Head of caudate nucleus (tissue), 42 donors: ENCODE measurements at regions not wholly inside any gene's neighbourhood (a gene's known extent, or its start where the extent isn't known, plus 50 kb on each side); places are given as distances from the start of the nearest gene placed in this dataset.

Source experiments
- DNase-seq, 42 donors: peaks; one replicate each; pipeline versions ENCODE4 v3.0.0 to v3.0.0-alpha.2; 2020 to 2021; ENCODE audit warnings: mixed read lengths in 7 of 42
- intact Hi-C: fragments of 100-400 bp; cut with DNase I; formaldehyde crosslinking; loops from one replicate; pipeline ENCODE4 v1.15.0; 2022

GRCh38 chr7:130994378-130995115 is 260.5 kb upstream of the KLF14 start:
- peak in 41 of 42 donors; percentile 44 to 92 (median 75) for DNase-seq
- intact Hi-C loops, result no loop called here

DNA sequence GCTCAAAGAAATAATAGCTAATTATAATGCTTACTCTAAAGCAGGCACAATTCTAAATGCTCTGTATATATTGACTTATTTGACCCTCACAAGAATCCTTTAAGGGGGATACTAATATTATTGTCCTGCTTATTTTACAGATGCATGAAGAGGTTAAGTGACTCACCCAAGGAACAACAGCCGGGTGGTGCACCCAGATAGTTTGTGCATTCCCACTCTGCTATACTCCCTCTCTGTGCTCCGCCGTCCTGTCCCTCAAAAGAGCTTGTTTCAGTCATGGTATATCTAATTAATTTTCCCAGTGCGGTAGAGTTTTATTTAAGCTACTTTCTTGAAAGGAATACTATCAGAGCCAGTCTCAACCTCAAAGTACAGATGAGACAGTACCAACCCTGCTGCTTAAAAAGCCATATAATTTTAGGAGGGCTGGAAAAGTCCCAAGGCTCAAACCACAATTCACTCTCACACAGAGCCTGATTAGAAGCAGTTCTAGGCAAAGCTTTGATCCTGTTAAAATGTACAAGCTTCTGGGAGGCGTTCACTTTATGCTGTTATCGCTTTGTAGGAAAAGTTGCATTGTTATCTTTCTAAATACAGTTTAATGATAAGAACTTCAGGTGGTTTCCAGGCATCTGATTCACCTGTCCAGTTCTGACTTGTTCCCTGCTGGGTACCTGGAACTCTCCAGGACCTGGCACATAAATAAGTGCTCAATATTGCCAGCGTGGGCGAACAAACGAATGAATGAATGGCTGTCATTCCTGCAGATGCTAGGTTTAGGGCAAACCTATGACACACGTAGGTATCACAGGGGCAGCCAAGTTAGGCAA is 261.5 kb upstream of the KLF14 start:
- DNase-seq, result no peak
- intact Hi-C loops, result no loop called here

GRCh38 chr7:130996205-130996832 is 262.3 kb upstream of the KLF14 start:
- DNase-seq, result no peak
- intact Hi-C loops, result no loop called here

DNA sequence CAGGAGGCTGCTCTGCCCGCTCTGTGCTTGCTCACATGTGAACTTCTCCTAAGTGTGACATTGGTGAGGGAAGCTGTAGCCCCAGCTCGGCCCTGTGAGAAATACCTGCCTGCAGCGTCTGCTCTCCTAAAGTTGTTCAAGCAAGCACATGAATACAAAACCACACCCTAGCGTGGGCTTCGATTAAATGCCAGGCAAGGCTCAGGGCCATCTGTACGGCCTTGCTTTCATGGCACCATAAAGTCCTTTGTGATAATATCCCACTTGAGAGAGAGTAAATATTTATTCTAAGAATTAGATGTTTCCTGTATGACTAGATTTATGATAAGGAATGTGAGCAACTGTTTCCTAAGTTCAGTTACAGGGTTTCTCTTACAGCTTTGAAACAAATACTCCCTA is 262.8 kb upstream of the KLF14 start:
- no peak for DNase-seq
- intact Hi-C loops, result no loop called here

DNA sequence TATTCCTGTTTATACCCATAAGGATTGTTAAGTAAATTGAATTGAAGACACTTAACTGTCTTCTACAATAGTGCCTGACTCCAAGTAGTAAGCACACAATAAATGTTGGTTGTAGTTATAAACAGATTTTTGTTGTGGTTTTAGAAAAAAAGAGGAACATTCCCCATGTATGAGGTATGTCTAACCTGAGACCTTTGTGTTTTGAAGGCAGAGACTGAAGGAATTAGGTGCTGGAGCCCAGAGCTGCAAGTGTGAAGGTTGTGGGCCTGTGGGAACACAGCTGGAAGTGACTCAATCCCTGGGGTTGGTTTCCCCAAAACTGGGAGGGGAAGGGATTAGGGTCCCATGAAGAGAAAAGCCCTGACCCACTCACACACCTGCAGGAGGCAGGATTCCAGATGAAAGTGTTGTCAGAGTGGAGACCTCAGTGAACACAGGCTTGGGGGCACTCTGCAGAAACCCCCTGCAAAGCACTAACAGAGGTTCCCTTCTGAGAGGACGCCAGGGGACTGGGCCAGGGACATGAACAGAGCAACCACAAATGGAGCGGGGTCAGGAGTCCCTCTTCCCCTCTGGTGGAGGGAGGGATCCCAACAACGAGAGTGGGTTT is 265.1 kb upstream of the KLF14 start:
- intact Hi-C loops, result no loop called here
- DNase-seq, result no peak

- intact Hi-C loops, result no loop called here
- no peak for DNase-seq
These were observed 265.9 kb upstream of the KLF14 start for GRCh38 chr7:130999926-131000325.

DNA sequence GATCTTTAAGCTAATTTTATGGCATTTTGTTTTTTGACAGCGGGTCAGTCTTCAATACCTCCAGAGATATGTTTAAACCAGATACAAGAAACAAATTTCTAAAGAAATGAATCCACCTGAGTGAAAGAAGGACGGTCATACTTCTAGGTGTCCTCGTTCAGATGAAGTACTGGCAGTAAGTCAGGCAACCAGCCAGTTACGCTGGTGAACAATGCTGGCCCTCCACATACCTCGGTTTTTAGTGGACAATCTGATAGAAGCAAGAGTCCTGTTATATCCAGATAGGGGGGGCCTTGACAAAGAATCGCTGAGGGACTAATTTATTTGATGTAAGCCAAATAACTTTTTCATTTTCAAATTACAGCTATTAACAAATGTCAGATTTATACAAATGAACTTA is 266.4 kb upstream of the KLF14 start:
- intact Hi-C loops, result no loop called here
- no peak for DNase-seq

GRCh38 chr7:131000873-131001272 is 266.9 kb upstream of the KLF14 start:
- intact Hi-C loops, result no loop called here
- DNase-seq, result no peak

- intact Hi-C loops, result no loop called here
- DNase-seq, result no peak
These were observed 268.6 kb upstream of the KLF14 start for GRCh38 chr7:131002600-131002999.

DNA sequence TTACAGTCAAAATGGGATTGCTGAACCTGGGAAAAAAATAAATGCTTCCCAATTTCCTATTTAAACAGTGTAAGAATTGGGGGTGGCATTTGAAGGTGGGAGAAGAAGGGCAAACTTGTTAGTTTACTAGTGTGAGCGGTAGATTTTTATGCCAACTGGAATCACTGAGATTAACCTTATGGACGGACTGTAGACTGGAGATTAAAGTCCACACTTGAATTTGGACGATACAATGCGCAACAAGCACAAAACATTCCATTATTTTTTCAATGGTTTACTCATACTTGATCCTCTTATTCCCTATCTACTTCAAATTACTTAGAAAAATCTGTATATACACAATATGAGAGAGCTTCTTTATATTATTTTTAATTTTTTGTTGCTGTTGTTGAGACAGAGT is 269.6 kb upstream of the KLF14 start:
- intact Hi-C loops, result no loop called here

GRCh38 chr7:131004371-131004770 is 270.4 kb upstream of the KLF14 start:
- peak in 1 of 42 donors; percentile 30 for DNase-seq
- intact Hi-C loops, result no loop called here

More for the DNA sequence above, 269.6 kb upstream of the KLF14 start:
- no peak for DNase-seq

DNA sequence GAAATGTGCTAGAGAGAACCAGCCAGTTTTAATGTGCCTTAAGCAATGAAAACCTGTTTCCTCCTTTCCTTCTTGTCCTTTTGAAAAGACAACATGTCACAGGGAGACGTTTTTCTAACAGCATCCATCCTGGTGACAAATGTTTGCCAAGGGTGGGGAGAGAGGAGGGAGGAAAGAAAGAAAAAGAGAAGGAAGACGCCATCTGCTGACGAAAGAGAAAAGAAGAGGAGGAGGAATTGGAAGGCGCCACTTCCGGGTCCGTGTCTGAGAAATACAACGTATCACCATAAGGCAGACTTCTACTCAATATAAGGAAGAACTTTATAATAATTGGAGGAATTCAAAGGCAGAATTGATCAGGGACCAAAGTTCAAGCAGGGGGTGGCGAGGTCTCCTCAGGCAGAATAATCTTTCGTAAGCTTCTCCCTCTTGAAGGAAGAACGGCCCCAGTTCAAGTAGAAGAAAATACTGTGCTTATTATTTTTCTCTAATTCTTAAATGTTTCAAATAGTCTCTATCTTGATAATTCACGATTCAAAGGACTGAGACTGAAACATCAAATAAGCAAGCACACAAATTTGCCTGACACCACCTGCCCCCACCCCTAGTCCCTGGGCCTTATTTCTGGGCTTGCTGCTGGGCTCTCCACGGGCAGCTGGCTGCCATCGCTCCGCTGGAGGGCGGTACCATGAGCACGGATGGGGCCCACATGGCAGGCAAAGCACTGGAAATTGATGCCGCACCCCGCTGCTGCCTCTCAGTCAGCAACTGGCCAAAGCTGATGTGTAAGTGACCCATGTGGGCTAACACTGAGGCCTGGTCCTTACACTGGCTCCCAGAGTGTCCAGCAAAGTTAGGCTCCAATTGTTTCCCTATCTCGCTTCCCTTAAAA is 273.7 kb upstream of the KLF14 start:
- peak; percentile 40 to 86 (median 65) for DNase-seq
- intact Hi-C loops, result loop anchor here (5.0 kb wide), 1 partner anchor 110 kb away; no protein-coding TSS in a partner anchor

DNA sequence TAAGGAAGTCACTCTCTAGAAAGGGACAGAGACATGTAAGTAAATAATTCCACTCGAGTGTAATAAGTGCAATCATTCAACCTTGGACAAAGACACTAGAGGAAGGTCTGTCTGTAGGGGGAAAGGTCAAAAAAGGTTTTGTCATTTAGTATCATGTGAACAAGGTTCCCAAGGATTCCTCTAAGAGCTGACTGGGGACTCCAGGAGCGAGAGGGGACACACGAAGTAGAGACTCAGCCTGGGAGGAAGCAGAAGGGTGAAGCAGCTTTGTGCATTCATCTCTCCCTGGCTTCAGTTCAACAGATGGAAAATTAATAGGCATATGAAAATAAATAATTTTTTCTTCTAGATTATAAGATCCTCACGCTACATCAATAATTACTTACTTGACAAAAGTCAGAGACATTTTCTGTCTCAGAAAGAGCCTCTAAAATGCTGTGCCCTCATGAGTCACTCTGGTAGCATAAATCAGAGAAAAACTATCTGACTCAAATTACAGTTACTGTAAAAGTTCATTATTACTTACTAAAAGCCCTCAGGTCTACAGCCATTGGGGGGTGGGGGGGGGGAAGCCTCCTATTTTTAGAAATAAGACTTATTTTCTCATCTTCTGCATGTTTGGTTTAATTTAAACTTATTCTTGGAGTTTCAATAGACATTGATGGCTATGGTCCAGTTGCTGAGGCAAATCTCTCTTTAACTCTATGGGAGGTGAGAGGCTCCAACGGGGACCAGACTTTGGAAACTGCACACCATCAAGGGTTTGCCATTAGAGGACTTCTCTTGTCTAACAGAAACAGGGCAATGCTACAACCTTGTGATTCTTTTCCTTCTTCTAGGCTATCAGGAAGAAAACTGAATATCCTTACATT is 275.1 kb upstream of the KLF14 start:
- DNase-seq, result no peak
- intact Hi-C loops, result loop anchor here (5.0 kb wide), 1 partner anchor 112 kb away; no protein-coding TSS in a partner anchor

DNA sequence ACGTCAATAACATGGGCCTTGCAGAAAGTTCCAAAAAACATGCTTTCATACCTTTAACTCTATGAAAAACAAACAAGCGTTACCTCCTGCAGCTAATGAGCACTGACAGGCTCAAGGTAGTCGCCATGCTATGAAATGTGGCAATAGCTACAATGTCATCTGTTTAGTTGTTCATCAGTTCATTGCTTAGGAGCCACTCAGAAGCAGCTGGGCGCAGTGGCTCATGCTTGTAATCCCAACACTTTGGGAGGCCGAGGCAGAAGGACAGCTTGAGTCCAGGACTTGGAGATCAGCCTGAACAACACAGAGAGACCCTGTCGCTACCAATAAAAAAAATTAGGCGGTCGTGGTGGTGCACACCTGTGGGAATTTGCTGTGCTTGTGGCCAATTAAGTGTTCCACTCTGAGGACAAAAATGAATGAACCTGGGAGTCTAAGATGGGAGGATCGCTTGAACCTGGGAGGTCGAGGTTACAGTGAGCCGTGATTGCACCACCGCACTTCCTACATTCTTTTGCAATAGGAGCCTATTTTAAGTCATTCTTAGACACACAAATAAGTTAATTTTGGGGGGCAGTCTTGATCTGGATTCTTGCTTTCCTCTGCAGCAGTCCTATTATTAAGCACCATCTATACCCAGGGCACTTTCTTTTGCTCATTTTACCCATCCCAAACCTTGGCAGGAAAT is 276.2 kb upstream of the KLF14 start:
- intact Hi-C loops, result no loop called here
- DNase-seq, result no peak

DNA sequence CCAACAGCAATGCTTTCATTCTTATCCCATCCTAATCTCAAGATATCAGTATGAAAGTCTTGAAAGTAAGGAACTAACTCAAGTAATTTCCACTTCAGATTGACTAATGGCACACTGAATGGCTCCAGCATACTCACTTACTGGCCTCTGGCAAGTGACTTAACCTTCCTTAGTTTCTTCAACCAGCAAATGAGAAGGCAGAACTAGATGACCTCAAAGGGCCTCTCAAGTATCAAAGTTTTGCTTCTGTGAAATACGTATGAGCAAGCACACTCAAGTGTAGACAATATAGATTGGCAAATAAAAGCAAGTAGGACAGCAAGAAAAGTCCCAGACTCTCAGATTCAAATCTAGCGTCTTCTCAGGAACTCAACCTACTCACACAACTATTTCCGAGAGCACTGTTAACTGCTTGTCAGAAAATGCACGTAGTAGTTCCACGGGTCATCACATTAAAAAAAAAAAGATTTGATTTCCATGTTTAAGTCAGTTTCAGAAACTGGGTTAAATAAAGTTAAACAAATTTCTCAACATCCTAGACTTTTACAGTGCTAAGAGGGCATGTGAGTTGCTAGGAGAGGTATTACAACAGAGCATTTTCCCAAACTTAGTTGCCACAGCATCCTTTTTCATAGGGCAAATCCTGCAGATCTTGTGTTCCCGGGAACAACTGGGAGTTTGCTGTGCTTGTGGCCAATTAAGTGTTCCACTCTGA is 276.9 kb upstream of the KLF14 start:
- DNase-seq, result no peak
- intact Hi-C loops, result no loop called here

GRCh38 chr7:131011432-131011742 is 277.4 kb upstream of the KLF14 start:
- DNase-seq, result peak in 36 of 42 donors; percentile 20 to 81 (median 57)
- intact Hi-C loops, result no loop called here

GRCh38 chr7:131011976-131012375 is 278.0 kb upstream of the KLF14 start:
- DNase-seq, result no peak
- intact Hi-C loops, result no loop called here
